Vagina (tissue), 2 donors: ENCODE measurements at regions not wholly inside any gene's neighbourhood (a gene's known extent, or its start where the extent isn't known, plus 50 kb on each side); places are given as distances from the start of the nearest gene placed in this dataset.

Experiments
- DNase-seq, 2 donors: peaks; one replicate each; pipeline ENCODE4 v3.0.0-alpha.2; 2017; ENCODE audit errors: extremely low spot score in 2 of 2
- H3K27ac ChIP-seq: fragments of 200-600 bp; sonication (generic); one replicate; pipeline ENCODE4 v1.5.1; 2019
- H3K27me3 ChIP-seq: fragments of 200-600 bp; sonication (generic); one replicate; pipeline ENCODE4 v1.5.1; 2019
- H3K36me3 ChIP-seq, 2 donors: fragments of 200-600 bp; sonication (generic); one replicate each; pipeline ENCODE4 v1.5.1; 2017 to 2019
- H3K4me1 ChIP-seq: fragments of 200-600 bp; sonication (generic); one replicate; pipeline ENCODE4 v1.5.1; 2019
- H3K4me3 ChIP-seq, 2 donors: fragments of 200-600 bp; sonication (generic); 1 replicate in 1 of 2; 2 replicates in 1 of 2; pipeline ENCODE4 v1.5.1; 2016 to 2019
- H3K9me3 ChIP-seq: fragments of 200-600 bp; sonication (generic); one replicate; pipeline ENCODE4 v1.5.1; 2019
- CTCF ChIP-seq, 3 experiments: fragments of 450-650 bp in 2 of 3; fragments of 200-600 bp in 1 of 3; sonication (generic) in 1 of 3; IDR thresholded peaks; one replicate each; pipeline ENCODE4 v1.5.1; 2017 to 2019; ENCODE audit warnings: antibody characterized with exemption in 3 of 3, mild to moderate bottlenecking in 2 of 3, moderate library complexity in 2 of 3
- POLR2A ChIP-seq, 2 donors: fragments of 450-650 bp; IDR thresholded peaks; one replicate each; pipeline ENCODE4 v1.6.1; 2017; ENCODE audit warnings: antibody characterized with exemption in 2 of 2, mild to moderate bottlenecking in 2 of 2, moderate library complexity in 2 of 2
- POLR2AphosphoS5 ChIP-seq, 2 donors: sonication (generic); formaldehyde crosslinking; IDR thresholded peaks; one replicate each; pipeline ENCODE4 v1.9.0; 2017; ENCODE audit warnings: antibody characterized with exemption in 2 of 2, mild to moderate bottlenecking in 2 of 2, low read depth in 1 of 2; ENCODE audit not compliant: insufficient read depth in 1 of 2
- intact Hi-C: fragments of 100-400 bp; cut with DNase I; formaldehyde crosslinking; loops from one replicate; pipeline ENCODE4 v1.15.1; 2023

DNA sequence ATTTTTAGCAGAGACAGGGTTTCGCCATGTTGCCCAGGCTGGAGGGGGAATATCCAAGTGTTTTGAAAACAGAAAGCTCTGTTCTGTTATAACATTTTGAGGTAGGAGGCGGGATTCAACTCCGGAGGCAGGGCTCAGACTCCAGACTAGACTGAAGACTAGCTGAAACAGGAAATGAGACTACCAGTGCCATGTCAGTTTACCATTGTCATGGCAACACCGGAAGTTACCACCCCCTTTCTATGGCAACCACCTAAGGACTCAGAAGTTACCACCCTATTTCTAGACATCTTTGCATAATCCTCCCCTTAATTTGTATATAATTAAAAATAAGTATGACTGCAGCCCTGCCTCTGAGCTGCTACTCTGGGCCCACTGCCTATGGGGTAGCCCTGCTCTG, 1069.1 kb upstream of the AUTS2 start:
- no peak for DNase-seq
- TF ChIP-seq POLR2AphosphoS5 (IDR thresholded peaks at IDR 0.05; ENCODE audit: insufficient read depth in 1 of 2, low read depth in 1 of 2), result no peak
- TF ChIP-seq CTCF (IDR thresholded peaks at IDR 0.05), result no peak
- no peak for TF ChIP-seq POLR2A (IDR thresholded peaks at IDR 0.05)
- no peaks in the 10 kb centered on the region for H3K4me1 ChIP-seq
- no peak overlapping the region for H3K27ac ChIP-seq
- intact Hi-C loops, result no loop called here
- no peaks in the 10 kb centered on the region for H3K36me3 ChIP-seq
- no peak overlapping the region for H3K4me3 ChIP-seq
- H3K9me3 ChIP-seq, result no peaks in the 10 kb centered on the region
- no peaks in the 10 kb centered on the region for H3K27me3 ChIP-seq

DNA sequence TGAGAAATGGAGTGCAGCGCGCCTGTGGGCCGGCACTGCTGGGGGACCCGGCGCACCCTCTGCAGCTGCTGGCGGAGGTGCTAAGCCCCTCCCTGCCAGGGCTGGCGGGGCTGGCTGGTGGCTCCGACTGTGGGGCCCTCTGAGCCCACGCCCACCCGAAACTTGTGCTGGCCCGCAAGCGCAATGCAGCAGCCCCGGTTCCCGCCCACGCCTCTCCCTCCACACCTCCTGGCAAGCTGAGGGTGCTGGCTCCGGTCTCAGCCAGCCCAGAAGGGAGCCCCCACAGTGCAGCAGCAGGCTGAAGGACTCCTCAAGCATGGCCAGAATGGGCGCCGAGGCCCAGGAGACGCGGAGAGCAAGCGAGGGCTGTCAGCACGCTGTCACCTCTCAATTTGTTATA, 1063.0 kb upstream of the AUTS2 start:
- intact Hi-C loops, result no loop called here
- Histone ChIP-seq H3K36me3 (no peaks in the 10 kb centered on the region), H3K4me1 (no peaks in the 10 kb centered on the region), H3K27me3 (no peaks in the 10 kb centered on the region), H3K27ac (no peak overlapping the region), H3K4me3 (no peak overlapping the region), H3K9me3 (no peaks in the 10 kb centered on the region)
- DNase-seq, result no peak
- TF ChIP-seq POLR2A (IDR thresholded peaks at IDR 0.05) (no peak), CTCF (IDR thresholded peaks at IDR 0.05) (no peak), POLR2AphosphoS5 (IDR thresholded peaks at IDR 0.05; ENCODE audit: insufficient read depth in 1 of 2, low read depth in 1 of 2) (no peak)

GRCh38 chr7:68537051-68537773, 1061.1 kb upstream of the AUTS2 start:
- intact Hi-C loops, result no loop called here
- H3K4me1 ChIP-seq, result no peaks in the 10 kb centered on the region
- no peak overlapping the region for H3K4me3 ChIP-seq
- no peaks in the 10 kb centered on the region for H3K36me3 ChIP-seq
- no peak overlapping the region for H3K27ac ChIP-seq
- TF ChIP-seq POLR2A (IDR thresholded peaks at IDR 0.05), result no peak
- no peak for TF ChIP-seq CTCF (IDR thresholded peaks at IDR 0.05)
- no peak for TF ChIP-seq POLR2AphosphoS5 (IDR thresholded peaks at IDR 0.05; ENCODE audit: insufficient read depth in 1 of 2, low read depth in 1 of 2)
- H3K27me3 ChIP-seq, result no peaks in the 10 kb centered on the region
- DNase-seq, result no peak
- H3K9me3 ChIP-seq, result no peaks in the 10 kb centered on the region

DNA sequence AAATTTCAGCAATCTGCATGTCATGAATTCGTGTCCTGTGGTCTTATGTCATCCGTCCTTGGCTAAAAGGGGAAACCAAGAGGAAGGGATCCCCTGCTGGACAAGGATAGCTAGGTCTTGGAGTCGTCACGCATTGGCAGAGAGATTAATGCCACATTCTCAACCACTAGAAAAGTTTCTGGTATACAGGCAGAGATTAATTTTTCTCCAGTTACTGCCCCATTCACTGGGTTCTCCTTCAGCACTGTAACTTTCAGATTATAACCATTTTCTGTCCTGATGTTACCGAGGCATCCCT, 1060.6 kb upstream of the AUTS2 start:
- Histone ChIP-seq H3K27ac (no peak overlapping the region), H3K9me3 (no peaks in the 10 kb centered on the region), H3K4me1 (no peaks in the 10 kb centered on the region), H3K36me3 (no peaks in the 10 kb centered on the region), H3K4me3 (no peak overlapping the region), H3K27me3 (no peaks in the 10 kb centered on the region)
- intact Hi-C loops, result no loop called here
- TF ChIP-seq POLR2AphosphoS5 (IDR thresholded peaks at IDR 0.05; ENCODE audit: insufficient read depth in 1 of 2, low read depth in 1 of 2) (no peak), CTCF (IDR thresholded peaks at IDR 0.05) (no peak), POLR2A (IDR thresholded peaks at IDR 0.05) (no peak)
- DNase-seq, result no peak

DNA sequence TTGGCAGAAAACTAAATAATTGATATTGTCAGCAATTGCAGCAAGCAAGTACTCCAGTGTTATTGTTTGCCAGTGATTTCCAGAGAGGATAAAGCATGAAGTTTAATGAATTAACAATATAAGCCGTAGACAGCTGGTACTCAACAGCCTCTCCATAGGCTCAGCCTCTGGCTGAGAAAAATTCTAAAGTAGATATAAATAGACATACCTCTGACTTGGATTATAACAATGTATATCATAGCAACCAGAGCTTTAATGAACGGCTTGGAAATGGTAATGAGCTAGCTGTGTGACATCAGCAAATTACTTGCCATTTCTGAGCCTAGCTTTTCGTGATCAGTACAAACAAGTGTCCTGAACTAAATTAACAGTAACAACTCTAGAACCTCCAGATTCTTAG, 1055.4 kb upstream of the AUTS2 start:
- DNase-seq, result no peak
- no peaks in the 10 kb centered on the region for H3K36me3 ChIP-seq
- intact Hi-C loops, result no loop called here
- H3K4me3 ChIP-seq, result no peak overlapping the region
- H3K27ac ChIP-seq, result no peak overlapping the region
- H3K4me1 ChIP-seq, result no peaks in the 10 kb centered on the region
- no peak for TF ChIP-seq POLR2A (IDR thresholded peaks at IDR 0.05)
- no peak for TF ChIP-seq CTCF (IDR thresholded peaks at IDR 0.05)
- TF ChIP-seq POLR2AphosphoS5 (IDR thresholded peaks at IDR 0.05; ENCODE audit: insufficient read depth in 1 of 2, low read depth in 1 of 2), result no peak
- H3K27me3 ChIP-seq, result no peaks in the 10 kb centered on the region
- H3K9me3 ChIP-seq, result no peaks in the 10 kb centered on the region
